ENCODE measurements at regions not wholly inside any gene's neighbourhood (a gene's known extent, or its start where the extent isn't known, plus 50 kb on each side); places are given as distances from the start of the nearest gene placed in this dataset.
"Not testable (repeated sequence)": the region's sequence is repeated elsewhere in the genome, so short reads cannot be mapped to it uniquely, and the experiment has no call there.

DNA sequence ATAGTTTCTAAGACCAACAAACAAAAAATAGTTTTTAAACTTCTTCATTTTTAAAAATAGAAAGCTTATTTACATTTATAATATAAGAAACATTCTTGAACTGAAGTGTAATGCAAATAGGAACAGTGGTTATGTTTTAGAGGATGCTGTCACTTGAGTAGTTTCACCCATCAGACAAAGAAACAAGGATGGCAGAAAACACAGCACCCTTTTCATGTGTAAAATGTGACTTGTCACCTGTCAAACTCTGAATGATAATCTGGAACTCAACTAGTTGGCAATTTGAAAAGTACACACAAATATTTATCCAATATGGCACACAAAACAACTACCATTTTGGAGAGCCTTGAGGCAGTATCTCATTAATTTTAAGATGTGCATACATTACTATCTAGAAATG lies 816.0 kb downstream of the TSN start:
- TF ChIP-seq, protein P1, sequence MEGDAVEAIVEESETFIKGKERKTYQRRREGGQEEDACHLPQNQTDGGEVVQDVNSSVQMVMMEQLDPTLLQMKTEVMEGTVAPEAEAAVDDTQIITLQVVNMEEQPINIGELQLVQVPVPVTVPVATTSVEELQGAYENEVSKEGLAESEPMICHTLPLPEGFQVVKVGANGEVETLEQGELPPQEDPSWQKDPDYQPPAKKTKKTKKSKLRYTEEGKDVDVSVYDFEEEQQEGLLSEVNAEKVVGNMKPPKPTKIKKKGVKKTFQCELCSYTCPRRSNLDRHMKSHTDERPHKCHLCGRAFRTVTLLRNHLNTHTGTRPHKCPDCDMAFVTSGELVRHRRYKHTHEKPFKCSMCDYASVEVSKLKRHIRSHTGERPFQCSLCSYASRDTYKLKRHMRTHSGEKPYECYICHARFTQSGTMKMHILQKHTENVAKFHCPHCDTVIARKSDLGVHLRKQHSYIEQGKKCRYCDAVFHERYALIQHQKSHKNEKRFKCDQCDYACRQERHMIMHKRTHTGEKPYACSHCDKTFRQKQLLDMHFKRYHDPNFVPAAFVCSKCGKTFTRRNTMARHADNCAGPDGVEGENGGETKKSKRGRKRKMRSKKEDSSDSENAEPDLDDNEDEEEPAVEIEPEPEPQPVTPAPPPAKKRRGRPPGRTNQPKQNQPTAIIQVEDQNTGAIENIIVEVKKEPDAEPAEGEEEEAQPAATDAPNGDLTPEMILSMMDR (IDR thresholded peaks at IDR 0.05; ENCODE audit: low read depth, low read length, poor library complexity, severe bottlenecking): not testable (repeated sequence)
- TF ChIP-seq EZH2phosphoT487 (IDR thresholded peaks at IDR 0.05; ENCODE audit: borderline replicate concordance, low read length): not testable (repeated sequence)
